Stimulated activated naive CD8-positive, alpha-beta T cell treated with anti-CD3 and anti-CD28 coated beads, Interleukin-15, Interleukin-2, amounts not matched to agents 100 ng/mL and 50 ng/mL, for 24 hours (primary cell): ENCODE measurements at regions not wholly inside any gene's neighbourhood (a gene's known extent, or its start where the extent isn't known, plus 50 kb on each side); places are given as distances from the start of the nearest gene placed in this dataset.
"Not testable (repeated sequence)": the region's sequence is repeated elsewhere in the genome, so short reads cannot be mapped to it uniquely, and the experiment has no call there.

Experiments
- H3K27ac Mint-ChIP-seq: one replicate; pipeline ENCODE4 v1.8.0; 2021; ENCODE audit warnings: mild to moderate bottlenecking, mixed read lengths
- H3K27me3 Mint-ChIP-seq: one replicate; pipeline ENCODE4 v1.8.0; 2021; ENCODE audit warnings: mixed read lengths
- H3K36me3 Mint-ChIP-seq: one replicate; pipeline ENCODE4 v1.8.0; 2021; ENCODE audit warnings: low read depth, mixed read lengths
- H3K4me1 Mint-ChIP-seq: one replicate; pipeline ENCODE4 v1.8.0; 2021; ENCODE audit warnings: low read depth, mixed read lengths
- H3K4me3 Mint-ChIP-seq: one replicate; pipeline ENCODE4 v1.8.0; 2021; ENCODE audit warnings: mild to moderate bottlenecking, mixed read lengths
- H3K9me3 Mint-ChIP-seq: one replicate; pipeline ENCODE4 v1.8.0; 2021; ENCODE audit warnings: mixed read lengths

- Mint-ChIP-seq H3K36me3 (no peaks in the 10 kb centered on the region), H3K9me3 (peaks cover 3% of the 10 kb centered on the region), H3K27ac (no peak overlapping the region), H3K27me3 (no peaks in the 10 kb centered on the region), H3K4me1 (peaks cover 5% of the 10 kb centered on the region), H3K4me3 (no peak overlapping the region)
These were observed 569.6 kb downstream of the NTRK3 start for GRCh38 chr15:87686841-87687522.

GRCh38 chr15:87686339-87686738 is 570.2 kb downstream of the NTRK3 start:
- Mint-ChIP-seq H3K4me3 (no peak overlapping the region), H3K27ac (no peak overlapping the region), H3K36me3 (no peaks in the 10 kb centered on the region), H3K4me1 (peaks cover 6% of the 10 kb centered on the region), H3K27me3 (no peaks in the 10 kb centered on the region), H3K9me3 (no peaks in the 10 kb centered on the region)

DNA sequence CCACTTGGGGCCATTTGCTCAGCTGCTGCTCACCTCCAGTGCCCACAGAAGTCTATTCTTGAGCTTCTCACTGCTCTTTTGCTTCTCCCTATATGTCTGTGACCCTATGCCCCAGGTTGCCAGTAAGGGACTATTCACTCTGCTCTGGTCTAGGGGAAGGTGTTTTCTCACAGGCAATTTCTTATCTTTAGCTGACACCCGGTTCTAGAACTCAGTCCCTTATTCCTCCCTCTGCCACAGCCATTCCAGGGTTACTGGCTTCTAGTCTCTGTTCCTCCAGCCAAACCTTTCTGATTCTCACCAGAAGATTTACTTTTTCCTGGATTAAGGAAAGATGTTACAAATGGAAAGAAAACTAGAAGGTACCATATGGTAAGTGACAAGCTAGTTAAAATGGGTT is 574.0 kb downstream of the NTRK3 start:
- Mint-ChIP-seq H3K4me1 (peaks cover 7% of the 10 kb centered on the region), H3K27ac (no peak overlapping the region), H3K9me3 (peaks cover 2% of the 10 kb centered on the region), H3K4me3 (no peak overlapping the region), H3K36me3 (no peaks in the 10 kb centered on the region), H3K27me3 (no peaks in the 10 kb centered on the region)

DNA sequence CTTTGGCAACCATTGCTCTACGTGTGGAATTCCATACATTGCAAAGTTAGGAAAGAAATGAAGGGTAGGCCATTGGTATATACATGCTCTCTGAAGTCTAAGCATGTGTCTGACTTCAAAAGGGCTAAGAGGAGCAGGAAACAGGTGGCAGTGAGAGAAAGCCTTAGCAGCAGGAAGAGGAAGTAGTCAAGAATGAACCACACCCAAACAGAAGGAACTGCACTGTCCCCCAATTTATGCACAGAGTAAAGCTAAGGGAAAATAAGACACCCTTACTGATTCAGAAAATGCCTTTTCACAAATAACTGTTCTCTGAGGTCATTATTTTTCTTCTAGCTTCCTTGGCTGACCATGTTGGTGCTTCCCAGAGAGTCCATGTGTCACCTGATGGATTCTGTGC is 575.4 kb downstream of the NTRK3 start:
- no peak overlapping the region for H3K4me3 Mint-ChIP-seq
- peaks cover 14% of the 10 kb centered on the region for H3K9me3 Mint-ChIP-seq
- H3K27me3 Mint-ChIP-seq = no peaks in the 10 kb centered on the region
- H3K27ac Mint-ChIP-seq = no peak overlapping the region
- H3K36me3 Mint-ChIP-seq = peaks cover 6% of the 10 kb centered on the region
- peaks cover 7% of the 10 kb centered on the region for H3K4me1 Mint-ChIP-seq

DNA sequence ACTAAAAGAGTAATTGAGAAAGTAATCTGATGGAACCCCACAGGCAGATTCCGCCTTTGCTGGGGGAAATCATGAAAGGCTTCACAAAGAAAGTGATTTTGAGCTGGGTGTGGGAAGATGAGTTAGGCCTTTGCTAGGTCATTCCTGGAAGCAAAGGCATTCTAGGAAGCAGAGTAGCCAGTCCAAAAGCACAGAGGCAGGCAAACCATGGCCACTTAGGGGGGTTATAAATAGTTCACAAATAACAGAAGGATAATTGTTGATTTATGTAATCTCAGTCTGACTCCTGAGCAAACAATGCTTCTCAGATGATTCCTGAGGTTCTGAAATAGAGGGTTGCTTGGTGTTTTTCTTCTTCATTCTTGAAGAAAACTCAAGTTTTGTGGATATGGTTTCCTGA is 576.3 kb downstream of the NTRK3 start:
- H3K9me3 Mint-ChIP-seq = peaks cover 14% of the 10 kb centered on the region
- H3K4me1 Mint-ChIP-seq = peaks cover 7% of the 10 kb centered on the region
- no peaks in the 10 kb centered on the region for H3K27me3 Mint-ChIP-seq
- H3K36me3 Mint-ChIP-seq = peaks cover 6% of the 10 kb centered on the region
- H3K4me3 Mint-ChIP-seq = no peak overlapping the region
- H3K27ac Mint-ChIP-seq = no peak overlapping the region

DNA sequence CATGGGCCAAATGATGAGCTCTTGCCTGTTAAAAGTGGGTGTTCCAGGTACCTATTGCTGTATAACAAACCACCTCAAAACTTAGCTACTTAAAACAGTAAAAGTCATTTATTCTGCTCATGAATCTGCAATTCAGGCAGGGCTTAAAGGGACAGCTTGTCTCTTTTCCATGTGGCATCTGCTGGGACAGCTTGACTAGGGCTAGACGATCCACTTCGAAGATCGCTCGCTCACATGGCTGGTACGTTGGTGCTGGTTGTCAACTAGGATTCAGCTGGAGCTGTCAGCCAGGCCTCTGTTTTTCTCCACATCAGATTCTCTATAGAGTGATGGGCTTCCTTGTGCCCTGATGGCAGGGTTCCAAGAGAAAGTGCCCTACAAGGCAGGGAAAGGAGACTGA is 581.3 kb downstream of the NTRK3 start:
- peaks cover 6% of the 10 kb centered on the region for H3K36me3 Mint-ChIP-seq
- no peaks in the 10 kb centered on the region for H3K27me3 Mint-ChIP-seq
- no peaks in the 10 kb centered on the region for H3K4me1 Mint-ChIP-seq
- H3K27ac Mint-ChIP-seq = no peak overlapping the region
- H3K4me3 Mint-ChIP-seq = no peak overlapping the region
- H3K9me3 Mint-ChIP-seq = peaks cover 26% of the 10 kb centered on the region

DNA sequence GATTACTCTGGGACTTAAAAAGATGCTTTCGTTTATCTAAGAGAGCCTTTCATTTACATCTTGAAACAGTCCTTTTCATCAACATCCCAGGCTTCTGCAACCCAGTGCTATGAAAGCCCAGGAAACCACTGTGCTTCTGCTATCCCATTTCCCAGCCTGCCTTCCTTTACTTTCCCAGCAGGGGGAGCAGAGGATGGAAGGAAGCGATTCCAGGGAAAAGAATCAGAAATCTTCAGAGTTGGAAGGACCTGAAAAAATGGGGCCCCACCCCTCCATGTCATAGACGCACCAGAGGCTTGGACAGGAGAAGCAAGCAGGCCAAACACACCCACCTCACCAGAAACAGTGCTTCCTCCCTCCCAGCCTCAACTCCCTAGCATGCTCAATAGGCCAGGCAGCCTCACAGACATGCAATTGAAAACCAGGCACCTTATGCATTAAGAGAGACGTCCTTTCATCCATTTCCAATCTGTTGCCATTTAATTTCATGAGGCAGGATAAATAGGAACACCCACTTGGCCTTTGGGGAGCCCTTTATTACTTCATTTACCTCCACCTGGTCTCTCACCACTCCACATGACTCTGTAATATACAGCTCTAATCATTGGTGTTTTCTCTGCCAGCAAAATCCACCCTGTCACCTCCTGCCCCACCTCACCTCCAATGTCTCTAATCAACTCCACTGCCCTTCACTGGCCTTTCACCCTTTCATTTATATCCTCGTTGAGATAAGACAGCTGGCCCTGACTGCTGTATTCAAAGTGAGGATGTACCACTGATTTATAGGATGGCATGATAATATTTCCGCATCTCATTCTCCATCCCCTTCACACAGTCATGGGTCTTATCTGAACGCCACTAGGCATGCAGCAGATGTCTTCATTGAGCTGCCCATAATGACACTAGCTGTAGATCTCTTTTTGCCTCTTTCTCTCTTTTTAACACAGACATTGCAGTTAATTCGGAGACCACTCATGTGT is 583.9 kb downstream of the NTRK3 start:
- H3K27me3 Mint-ChIP-seq = no peaks in the 10 kb centered on the region
- peaks cover 6% of the 10 kb centered on the region for H3K36me3 Mint-ChIP-seq
- H3K4me3 Mint-ChIP-seq = no peak overlapping the region
- no peaks in the 10 kb centered on the region for H3K4me1 Mint-ChIP-seq
- no peak overlapping the region for H3K27ac Mint-ChIP-seq
- H3K9me3 Mint-ChIP-seq = peaks cover 36% of the 10 kb centered on the region

DNA sequence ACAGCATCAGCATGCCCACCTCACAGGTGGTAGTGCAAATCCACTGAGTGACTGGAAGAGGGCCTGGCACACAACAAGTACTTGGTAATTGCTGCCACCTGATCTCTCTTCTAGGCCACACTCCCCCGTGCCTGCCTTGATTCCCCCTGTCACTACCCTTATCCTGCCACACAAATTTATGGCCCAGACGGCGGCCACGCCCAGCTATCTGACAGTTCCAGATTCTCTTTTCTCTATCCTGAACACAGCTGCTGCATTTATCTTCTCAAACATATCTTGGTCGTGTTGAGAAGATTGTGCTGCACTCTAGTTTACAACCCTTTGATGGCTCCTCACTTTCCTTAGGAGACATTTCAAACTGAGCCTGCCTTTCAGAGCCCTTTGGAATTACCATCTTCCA is 585.2 kb downstream of the NTRK3 start:
- Mint-ChIP-seq H3K27me3 (no peaks in the 10 kb centered on the region), H3K4me3 (no peak overlapping the region), H3K36me3 (no peaks in the 10 kb centered on the region), H3K4me1 (no peaks in the 10 kb centered on the region), H3K27ac (no peak overlapping the region), H3K9me3 (peaks cover 24% of the 10 kb centered on the region)

GRCh38 chr15:87669846-87670245 is 586.7 kb downstream of the NTRK3 start:
- Mint-ChIP-seq H3K27me3 (no peaks in the 10 kb centered on the region), H3K4me1 (no peaks in the 10 kb centered on the region), H3K36me3 (no peaks in the 10 kb centered on the region), H3K27ac (no peak overlapping the region), H3K4me3 (no peak overlapping the region), H3K9me3 (peaks cover 30% of the 10 kb centered on the region)

GRCh38 chr15:87668768-87669564 is 587.6 kb downstream of the NTRK3 start:
- not testable (repeated sequence) for H3K36me3 Mint-ChIP-seq

GRCh38 chr15:87667643-87668042 is 588.9 kb downstream of the NTRK3 start:
- Mint-ChIP-seq H3K9me3 (peaks cover 26% of the 10 kb centered on the region), H3K27me3 (no peaks in the 10 kb centered on the region), H3K4me3 (no peak overlapping the region), H3K27ac (no peak overlapping the region), H3K4me1 (no peaks in the 10 kb centered on the region), H3K36me3 (no peaks in the 10 kb centered on the region)

More at GRCh38 chr15:87668768-87669564, 587.6 kb downstream of the NTRK3 start:
- H3K27ac Mint-ChIP-seq, H3K4me3 Mint-ChIP-seq, H3K4me1 Mint-ChIP-seq, H3K27me3 Mint-ChIP-seq: not testable (repeated sequence)
- peaks cover 30% of the 10 kb centered on the region for H3K9me3 Mint-ChIP-seq

GRCh38 chr15:87662575-87662974 is 594.0 kb downstream of the NTRK3 start:
- Mint-ChIP-seq H3K36me3 (no peaks in the 10 kb centered on the region), H3K27me3 (no peaks in the 10 kb centered on the region), H3K4me1 (no peaks in the 10 kb centered on the region), H3K4me3 (no peak overlapping the region), H3K9me3 (peaks cover 6% of the 10 kb centered on the region), H3K27ac (no peak overlapping the region)

DNA sequence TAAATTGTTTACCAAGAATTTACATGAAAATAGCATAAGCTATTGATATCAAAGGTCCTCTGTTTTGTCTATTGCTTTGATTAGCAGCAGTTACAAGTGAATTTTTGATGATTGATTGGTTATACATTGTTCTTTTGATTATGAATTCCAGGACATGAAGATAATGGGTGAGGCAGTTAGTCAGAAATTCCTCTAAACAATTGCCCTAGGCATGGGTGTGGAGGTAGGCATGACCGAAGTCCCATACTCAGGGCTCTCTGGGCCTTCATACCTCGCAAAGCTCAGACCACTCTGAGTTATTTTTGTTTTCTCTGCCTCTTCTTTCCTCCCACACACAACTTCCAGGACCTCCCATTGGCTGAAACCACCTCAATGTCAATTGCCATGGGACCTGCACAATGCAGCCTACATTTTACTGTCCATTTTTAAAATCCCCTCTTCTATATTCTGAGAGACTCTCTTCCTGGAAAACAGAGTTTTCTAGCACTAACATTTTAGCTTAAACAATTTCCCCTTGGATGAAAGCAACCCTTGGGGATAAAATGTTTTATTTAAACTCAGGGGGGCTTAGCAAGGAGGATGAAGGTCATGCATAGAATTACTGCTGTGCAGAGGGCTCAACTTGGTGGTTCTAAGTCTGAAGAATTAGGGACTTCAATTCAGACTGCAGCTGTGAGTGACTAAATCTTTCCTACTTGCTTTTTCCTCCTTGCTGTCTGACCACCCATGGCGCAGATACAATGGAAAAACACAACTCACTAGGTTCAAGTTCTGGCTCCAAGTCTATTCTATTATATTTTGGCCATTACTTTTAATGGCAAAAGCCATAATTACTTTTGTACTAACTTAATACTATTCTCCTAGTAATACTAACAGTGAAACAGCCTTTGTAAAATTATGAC is 594.8 kb downstream of the NTRK3 start:
- Mint-ChIP-seq H3K4me3 (no peak overlapping the region), H3K9me3 (peaks cover 6% of the 10 kb centered on the region), H3K36me3 (no peaks in the 10 kb centered on the region)

More for the DNA sequence above, 594.8 kb downstream of the NTRK3 start:
- H3K4me1 Mint-ChIP-seq = no peaks in the 10 kb centered on the region
- no peak overlapping the region for H3K27ac Mint-ChIP-seq
- no peaks in the 10 kb centered on the region for H3K27me3 Mint-ChIP-seq
